Colonic mucosa (tissue), 4 donors: ENCODE measurements at regions not wholly inside any gene's neighbourhood (a gene's known extent, or its start where the extent isn't known, plus 50 kb on each side); places are given as distances from the start of the nearest gene placed in this dataset.

ENCODE experiments used
- DNase-seq: peaks from one replicate; pipeline ENCODE4 v3.0.0-alpha.2; 2020
- H3K27ac ChIP-seq: fragments of 200-600 bp; one replicate; pipeline ENCODE4 v1.8.0; 2021
- H3K27me3 ChIP-seq: fragments of 200-600 bp; one replicate; pipeline ENCODE4 v1.8.0; 2021
- H3K36me3 ChIP-seq: fragments of 200-600 bp; one replicate; pipeline ENCODE4 v1.8.0; 2021
- H3K4me1 ChIP-seq: fragments of 200-600 bp; one replicate; pipeline ENCODE4 v1.8.0; 2021; ENCODE audit warnings: mild to moderate bottlenecking
- H3K4me3 ChIP-seq: fragments of 200-600 bp; one replicate; pipeline ENCODE4 v1.8.0; 2021
- H3K9ac ChIP-seq, 2 donors: one replicate each; pipeline ENCODE4 v1.7.0; 2013; ENCODE audit warnings: control low read depth in 2 of 2, low read depth in 2 of 2, low read length in 2 of 2
- H3K9me3 ChIP-seq: fragments of 200-600 bp; one replicate; pipeline ENCODE4 v1.8.0; 2021
- CTCF ChIP-seq: fragments of 200-600 bp; IDR thresholded peaks from one replicate; pipeline ENCODE4 v1.8.0; 2022; ENCODE audit warnings: antibody characterized with exemption, mild to moderate bottlenecking
- intact Hi-C: fragments of 100-400 bp; cut with DNase I; formaldehyde crosslinking; loops from one replicate; pipeline ENCODE4 v1.14.1; 2022
- donor health status: healthy.
- donor health status: DM: no; HTN: no; CAD: no.
- donor health status: DM: no; HTN: no; CAD: no.

DNA sequence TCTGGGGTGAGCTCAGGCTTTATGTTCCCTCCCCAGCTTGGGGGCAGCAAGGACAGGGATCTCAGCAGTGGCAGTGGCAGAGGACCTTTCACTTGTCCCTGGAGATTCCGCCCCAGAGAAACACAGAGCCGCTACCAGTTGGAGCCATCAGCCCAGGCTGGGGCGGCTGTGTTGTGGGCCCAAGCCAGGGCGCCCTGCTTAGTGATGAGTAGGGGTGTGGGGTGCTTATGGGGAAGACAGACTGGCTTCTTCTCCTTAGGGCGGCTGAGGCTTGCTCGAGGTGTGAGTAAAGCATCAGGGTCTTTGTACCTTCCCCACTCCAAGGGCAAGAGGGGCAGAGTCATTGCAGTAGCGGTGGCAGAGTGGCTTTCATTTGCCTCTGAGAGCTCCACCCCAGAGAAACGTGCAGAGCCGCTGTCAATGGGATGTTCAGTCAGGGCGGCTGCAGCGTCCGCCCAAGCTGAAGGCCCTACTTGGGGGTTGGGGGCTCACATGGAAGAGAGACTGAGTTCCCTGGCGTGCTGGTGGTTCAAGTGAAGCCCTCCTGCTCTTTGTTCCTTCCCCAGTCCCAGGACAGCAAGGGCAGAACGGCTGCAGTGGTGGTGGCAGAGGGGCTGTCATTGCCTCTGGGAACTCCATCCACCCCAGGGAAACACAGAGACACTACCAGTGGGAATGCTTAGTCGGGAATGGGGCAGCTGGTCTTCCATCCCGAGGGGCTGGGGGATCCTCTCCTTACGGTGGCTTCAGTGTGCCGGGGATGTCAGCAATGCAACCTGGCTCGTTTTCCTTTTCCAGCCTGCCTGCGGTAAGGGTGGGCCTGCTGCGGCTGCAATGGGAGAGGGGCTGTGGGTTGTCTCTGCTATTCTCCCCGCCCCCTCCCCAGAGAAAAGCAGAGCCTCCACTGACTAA, 2142.5 kb upstream of the TENM3 start:
- no peaks in the 10 kb centered on the region for H3K27me3 ChIP-seq
- H3K4me3 ChIP-seq, result no peak overlapping the region
- no peak for TF ChIP-seq CTCF
- no peaks in the 10 kb centered on the region for H3K9me3 ChIP-seq
- H3K4me1 ChIP-seq, result no peaks in the 10 kb centered on the region
- intact Hi-C loops, result no loop called here
- H3K36me3 ChIP-seq, result no peaks in the 10 kb centered on the region
- DNase-seq, result no peak
- H3K9ac ChIP-seq, result no peak overlapping the region
- H3K27ac ChIP-seq, result no peak overlapping the region

GRCh38 chr4:180101348-180102083, 2141.7 kb upstream of the TENM3 start:
- TF ChIP-seq CTCF, result no peak
- H3K27ac ChIP-seq, result no peak overlapping the region
- H3K4me3 ChIP-seq, result no peak overlapping the region
- no peaks in the 10 kb centered on the region for H3K9me3 ChIP-seq
- H3K27me3 ChIP-seq, result no peaks in the 10 kb centered on the region
- H3K9ac ChIP-seq, result no peak overlapping the region
- H3K36me3 ChIP-seq, result no peaks in the 10 kb centered on the region
- intact Hi-C loops, result no loop called here
- DNase-seq, result no peak
- H3K4me1 ChIP-seq, result no peaks in the 10 kb centered on the region

- no peaks in the 10 kb centered on the region for H3K36me3 ChIP-seq
- intact Hi-C loops, result no loop called here
- no peaks in the 10 kb centered on the region for H3K9me3 ChIP-seq
- no peaks in the 10 kb centered on the region for H3K27me3 ChIP-seq
- no peaks in the 10 kb centered on the region for H3K4me1 ChIP-seq
- no peak overlapping the region for H3K9ac ChIP-seq
- H3K4me3 ChIP-seq, result no peak overlapping the region
- no peak for DNase-seq
- no peak for TF ChIP-seq CTCF
- no peak overlapping the region for H3K27ac ChIP-seq
Measured at GRCh38 chr4:180103794-180104193, 2139.4 kb upstream of the TENM3 start.

DNA sequence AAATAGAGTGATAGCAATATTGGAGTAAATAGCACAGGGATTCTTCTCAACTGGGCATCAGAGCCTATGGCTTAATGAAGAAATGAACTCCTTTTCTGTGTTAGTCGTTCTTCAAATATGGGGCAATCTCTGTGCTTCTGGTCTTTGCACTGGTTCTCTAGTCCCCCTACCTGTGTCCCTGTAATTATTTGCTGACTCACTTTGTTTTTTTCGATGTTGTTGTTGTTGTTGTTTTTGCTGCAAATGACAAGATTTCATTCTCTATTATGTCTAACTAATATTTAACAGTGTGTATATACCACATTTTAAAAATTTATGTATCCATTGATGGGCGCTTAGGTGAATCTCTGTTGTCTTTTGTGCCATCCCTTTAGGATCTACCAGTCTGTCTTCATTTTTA, 2137.8 kb upstream of the TENM3 start:
- Histone ChIP-seq H3K36me3 (no peaks in the 10 kb centered on the region), H3K4me3 (no peak overlapping the region), H3K27ac (no peak overlapping the region), H3K9me3 (no peaks in the 10 kb centered on the region), H3K4me1 (no peaks in the 10 kb centered on the region), H3K9ac (no peak overlapping the region), H3K27me3 (no peaks in the 10 kb centered on the region)
- TF ChIP-seq CTCF, result no peak
- DNase-seq, result no peak
- intact Hi-C loops, result no loop called here

DNA sequence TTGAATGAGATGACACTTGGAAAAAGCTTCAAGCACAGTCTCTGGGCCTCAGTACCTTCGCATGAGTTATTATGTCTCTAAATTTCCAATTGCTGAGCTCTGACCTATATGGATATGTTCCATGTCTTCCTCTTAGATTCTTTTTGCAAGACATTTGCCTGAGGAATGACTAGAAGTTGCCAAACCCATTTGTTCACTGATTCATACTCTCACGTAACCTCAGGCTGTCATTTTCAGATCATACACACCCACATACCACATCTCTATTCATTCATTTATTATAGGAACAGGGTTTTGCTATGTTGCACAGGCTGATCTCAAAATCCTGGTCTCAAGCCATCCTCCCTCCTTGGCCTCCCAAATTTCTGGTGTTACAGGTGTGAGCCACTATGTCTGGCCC, 2137.1 kb upstream of the TENM3 start:
- Histone ChIP-seq H3K27me3 (no peaks in the 10 kb centered on the region), H3K4me3 (no peak overlapping the region), H3K36me3 (no peaks in the 10 kb centered on the region), H3K9ac (no peak overlapping the region), H3K4me1 (no peaks in the 10 kb centered on the region), H3K9me3 (no peaks in the 10 kb centered on the region), H3K27ac (no peak overlapping the region)
- intact Hi-C loops, result no loop called here
- TF ChIP-seq CTCF, result no peak
- DNase-seq, result no peak
